ENCODE measurements at regions not wholly inside any gene's neighbourhood (a gene's known extent, or its start where the extent isn't known, plus 50 kb on each side); places are given as distances from the start of the nearest gene placed in this dataset.

- Histone ChIP-seq H3K9ac (ENCODE audit: insufficient read depth, low read length) (no peak overlapping the region), H3K4me1 (ENCODE audit: control insufficient read depth, extremely low read depth, insufficient read depth, low read length) (no peaks in the 10 kb centered on the region), H3K9me3 (ENCODE audit: control insufficient read depth, insufficient read depth, low read depth, low read length) (no peaks in the 10 kb centered on the region), H3K36me3 (ENCODE audit: control insufficient read depth, insufficient read depth, low read length) (no peaks in the 10 kb centered on the region), H3K79me2 (ENCODE audit: control insufficient read depth, insufficient read depth, low read length) (no peaks in the 10 kb centered on the region), H2AFZ (ENCODE audit: low read length) (no peak overlapping the region), H4K20me1 (ENCODE audit: control insufficient read depth, extremely low read depth, insufficient read depth, low read length) (no peaks in the 10 kb centered on the region), H3K27me3 (ENCODE audit: control insufficient read depth, insufficient read depth, low read length) (no peaks in the 10 kb centered on the region), H3K4me3 (replicated peaks in 1 of 4; ENCODE audit: control extremely low read depth in 1 of 4, insufficient read depth in 1 of 4, low read depth in 3 of 4, low read length in 4 of 4) (no peak overlapping the region), H3K4me2 (ENCODE audit: extremely low read depth, insufficient read depth, low read length) (no peak overlapping the region), H3K27ac (ENCODE audit: insufficient read depth, low read length) (no peak overlapping the region)
- DNase-seq (ENCODE audit: low read depth in 2 of 2) = no peak
- no peak for TF ChIP-seq EZH2 (IDR thresholded peaks at IDR 0.05; ENCODE audit: low read length, missing control alignments)
- no peak for TF ChIP-seq CTCF (conservative IDR thresholded peaks at IDR 0.05 in 1 of 2, IDR thresholded peaks at IDR 0.05 in 1 of 2; ENCODE audit: low read depth in 1 of 2, low read length in 2 of 2)
Observed at GRCh38 chr5:171646102-171647042, 139.2 kb upstream of the SMIM23 start.

GRCh38 chr5:171647043-171647903 is 138.3 kb upstream of the SMIM23 start:
- TF ChIP-seq EZH2 (IDR thresholded peaks at IDR 0.05; ENCODE audit: low read length, missing control alignments) = no peak
- TF ChIP-seq CTCF (conservative IDR thresholded peaks at IDR 0.05 in 1 of 2, IDR thresholded peaks at IDR 0.05 in 1 of 2; ENCODE audit: low read depth in 1 of 2, low read length in 2 of 2) = no peak
- Histone ChIP-seq H3K27ac (ENCODE audit: insufficient read depth, low read length) (no peak overlapping the region), H3K4me2 (ENCODE audit: extremely low read depth, insufficient read depth, low read length) (no peak overlapping the region), H3K9me3 (ENCODE audit: control insufficient read depth, insufficient read depth, low read depth, low read length) (no peaks in the 10 kb centered on the region), H3K27me3 (ENCODE audit: control insufficient read depth, insufficient read depth, low read length) (no peaks in the 10 kb centered on the region), H3K4me3 (replicated peaks in 1 of 4; ENCODE audit: control extremely low read depth in 1 of 4, insufficient read depth in 1 of 4, low read depth in 3 of 4, low read length in 4 of 4) (no peak overlapping the region), H3K79me2 (ENCODE audit: control insufficient read depth, insufficient read depth, low read length) (no peaks in the 10 kb centered on the region), H3K9ac (ENCODE audit: insufficient read depth, low read length) (no peak overlapping the region), H3K4me1 (ENCODE audit: control insufficient read depth, extremely low read depth, insufficient read depth, low read length) (no peaks in the 10 kb centered on the region), H4K20me1 (ENCODE audit: control insufficient read depth, extremely low read depth, insufficient read depth, low read length) (no peaks in the 10 kb centered on the region), H3K36me3 (ENCODE audit: control insufficient read depth, insufficient read depth, low read length) (no peaks in the 10 kb centered on the region), H2AFZ (ENCODE audit: low read length) (no peak overlapping the region)
- DNase-seq (ENCODE audit: low read depth in 2 of 2) = peak; percentile 68 to 88

GRCh38 chr5:171647904-171648260 is 137.7 kb upstream of the SMIM23 start:
- no peak for TF ChIP-seq EZH2 (IDR thresholded peaks at IDR 0.05; ENCODE audit: low read length, missing control alignments)
- no peak for TF ChIP-seq CTCF (conservative IDR thresholded peaks at IDR 0.05 in 1 of 2, IDR thresholded peaks at IDR 0.05 in 1 of 2; ENCODE audit: low read depth in 1 of 2, low read length in 2 of 2)
- Histone ChIP-seq H3K27me3 (ENCODE audit: control insufficient read depth, insufficient read depth, low read length) (no peaks in the 10 kb centered on the region), H3K4me2 (ENCODE audit: extremely low read depth, insufficient read depth, low read length) (no peak overlapping the region), H3K9me3 (ENCODE audit: control insufficient read depth, insufficient read depth, low read depth, low read length) (no peaks in the 10 kb centered on the region), H3K4me1 (ENCODE audit: control insufficient read depth, extremely low read depth, insufficient read depth, low read length) (no peaks in the 10 kb centered on the region), H2AFZ (ENCODE audit: low read length) (no peak overlapping the region), H4K20me1 (ENCODE audit: control insufficient read depth, extremely low read depth, insufficient read depth, low read length) (no peaks in the 10 kb centered on the region), H3K36me3 (ENCODE audit: control insufficient read depth, insufficient read depth, low read length) (no peaks in the 10 kb centered on the region), H3K79me2 (ENCODE audit: control insufficient read depth, insufficient read depth, low read length) (no peaks in the 10 kb centered on the region), H3K4me3 (replicated peaks in 1 of 4; ENCODE audit: control extremely low read depth in 1 of 4, insufficient read depth in 1 of 4, low read depth in 3 of 4, low read length in 4 of 4) (no peak overlapping the region), H3K9ac (ENCODE audit: insufficient read depth, low read length) (no peak overlapping the region), H3K27ac (ENCODE audit: insufficient read depth, low read length) (no peak overlapping the region)
- peak in 1 of 2 donors; percentile 76 for DNase-seq (ENCODE audit: low read depth in 2 of 2)

Measured in fibroblast of lung (primary cell).